GM18951 (cell line): ENCODE measurements at regions not wholly inside any gene's neighbourhood (a gene's known extent, or its start where the extent isn't known, plus 50 kb on each side); places are given as distances from the start of the nearest gene placed in this dataset.

ENCODE experiments used
- POLR2A ChIP-seq: IDR thresholded peaks from 4 replicates; pipeline ENCODE4 v1.6.1; 2011; ENCODE audit warnings: mild to moderate bottlenecking; ENCODE audit not compliant: insufficient read length, insufficient read depth; ENCODE audit errors: extremely low read depth
- in situ Hi-C: fragments of 300-500 bp; cut with MboI; formaldehyde crosslinking; loops from one replicate; pipeline ENCODE4 v1.12.0; 2022; ENCODE audit warnings: low sequenced_read_pairs, mixed read lengths, inconsistent platforms; ENCODE audit not compliant: unreplicated experiment

GRCh38 chr4:125677665-125678307 lies 363.0 kb downstream of the FAT4 start:
- in situ Hi-C loops = no loop called here

GRCh38 chr4:125679989-125680388 lies 365.2 kb downstream of the FAT4 start:
- in situ Hi-C loops = no loop called here
- no peak for TF ChIP-seq POLR2A

More at GRCh38 chr4:125677665-125678307, 363.0 kb downstream of the FAT4 start:
- no peak for TF ChIP-seq POLR2A

GRCh38 chr4:125681240-125681639 lies 366.5 kb downstream of the FAT4 start:
- TF ChIP-seq POLR2A = no peak
- in situ Hi-C loops = no loop called here

GRCh38 chr4:125682730-125683129 lies 368.0 kb downstream of the FAT4 start:
- no peak for TF ChIP-seq POLR2A

GRCh38 chr4:125688841-125689240 lies 374.1 kb downstream of the FAT4 start:
- in situ Hi-C loops = no loop called here
- no peak for TF ChIP-seq POLR2A

More at GRCh38 chr4:125682730-125683129, 368.0 kb downstream of the FAT4 start:
- in situ Hi-C loops = no loop called here

GRCh38 chr4:125689805-125690204 lies 375.1 kb downstream of the FAT4 start:
- in situ Hi-C loops = no loop called here
- no peak for TF ChIP-seq POLR2A

- in situ Hi-C loops = no loop called here
- TF ChIP-seq POLR2A = no peak
These were observed 378.5 kb downstream of the FAT4 start for GRCh38 chr4:125693228-125693627.

- TF ChIP-seq POLR2A = no peak
- in situ Hi-C loops = no loop called here
These were observed 387.7 kb downstream of the FAT4 start for GRCh38 chr4:125702406-125702805.

- TF ChIP-seq POLR2A = no peak
- in situ Hi-C loops = no loop called here
These were observed 388.7 kb downstream of the FAT4 start for GRCh38 chr4:125703443-125703842.

GRCh38 chr4:125704726-125705125 lies 390.0 kb downstream of the FAT4 start:
- no peak for TF ChIP-seq POLR2A

GRCh38 chr4:125705681-125706080 lies 390.9 kb downstream of the FAT4 start:
- in situ Hi-C loops = no loop called here
- no peak for TF ChIP-seq POLR2A

More at GRCh38 chr4:125704726-125705125, 390.0 kb downstream of the FAT4 start:
- in situ Hi-C loops = no loop called here

GRCh38 chr4:125707397-125707796 lies 392.6 kb downstream of the FAT4 start:
- no peak for TF ChIP-seq POLR2A
- in situ Hi-C loops = no loop called here

- no peak for TF ChIP-seq POLR2A
- in situ Hi-C loops = no loop called here
These were observed 396.0 kb downstream of the FAT4 start for GRCh38 chr4:125710766-125711165.

- in situ Hi-C loops = no loop called here
- no peak for TF ChIP-seq POLR2A
These were observed 399.3 kb downstream of the FAT4 start for GRCh38 chr4:125714049-125714448.

- no peak for TF ChIP-seq POLR2A
- in situ Hi-C loops = no loop called here
These were observed 400.1 kb downstream of the FAT4 start for GRCh38 chr4:125714845-125715244.

- in situ Hi-C loops = no loop called here
- no peak for TF ChIP-seq POLR2A
These were observed 405.2 kb downstream of the FAT4 start for GRCh38 chr4:125719987-125720386.
